ENCODE measurements at regions not wholly inside any gene's neighbourhood (a gene's known extent, or its start where the extent isn't known, plus 50 kb on each side); places are given as distances from the start of the nearest gene placed in this dataset.

- TF ChIP-seq POLR2A (IDR thresholded peaks at IDR 0.05; ENCODE audit: low read depth): no peak
- TF ChIP-seq CTCF (IDR thresholded peaks at IDR 0.05): no peak
- TF ChIP-seq POLR2AphosphoS5 (IDR thresholded peaks at IDR 0.05): no peak
These were observed 231.9 kb downstream of the INSIG2 start for GRCh38 chr2:118320196-118320595.

All from esophagus muscularis mucosa (tissue), 3 donors.